H1 (cell line): ENCODE measurements at regions not wholly inside any gene's neighbourhood (a gene's known extent, or its start where the extent isn't known, plus 50 kb on each side); places are given as distances from the start of the nearest gene placed in this dataset.

Source experiments
- CTCF ChIA-PET: fragments of 300-600 bp; sonication (Branson Sonifier 250); formaldehyde crosslinking; loops from one replicate; lab custom pipeline; 2021; ENCODE audit not compliant: partially characterized antibody; lab: Charles Lee
- POLR2A ChIA-PET: fragments of 300-600 bp; sonication (Branson Sonifier 250); formaldehyde crosslinking; loops from one replicate; lab custom pipeline; 2021; ENCODE audit warnings: inconsistent platforms; ENCODE audit not compliant: partially characterized antibody; lab: Charles Lee
- DNase-seq, 2 experiments: peaks; one replicate each; pipeline versions ENCODE4 v3.0.0 to v3.0.0-alpha.2; 2010 to 2022; ENCODE audit warnings: low spot score in 2 of 2, low read depth in 1 of 2, mixed read lengths in 1 of 2
- FAIRE-seq: peaks from 2 replicates; lab custom pipeline; 2011; peaks lifted over from hg19 to GRCh38; lab: Jason Lieb, UNC
- H2AFZ ChIP-seq: 2 replicates; pipeline ENCODE4 v1.8.1; 2012; ENCODE audit warnings: low read length, inconsistent platforms
- H2AK5ac ChIP-seq: 2 replicates; pipeline ENCODE4 v1.6.1; 2013; ENCODE audit warnings: low read depth, low read length
- H2BK120ac ChIP-seq: replicated peaks from 2 replicates; pipeline ENCODE3; 2013; ENCODE audit warnings: low read depth, low read length, inconsistent platforms
- H2BK12ac ChIP-seq: 2 replicates; pipeline ENCODE4 v1.6.1; 2013; ENCODE audit warnings: low read depth, low read length
- H2BK15ac ChIP-seq: 2 replicates; pipeline ENCODE4 v1.6.1; 2013; ENCODE audit warnings: low read length
- H2BK20ac ChIP-seq: 2 replicates; pipeline ENCODE4 v1.6.1; 2013; ENCODE audit warnings: low read length
- H2BK5ac ChIP-seq: 2 replicates; pipeline ENCODE4 v1.6.1; 2013; ENCODE audit warnings: low read depth, low read length
- H3K14ac ChIP-seq: 2 replicates; pipeline ENCODE4 v1.6.1; 2013; ENCODE audit warnings: inconsistent platforms; ENCODE audit not compliant: insufficient read length
- H3K18ac ChIP-seq: 2 replicates; pipeline ENCODE4 v1.6.1; 2013; ENCODE audit warnings: low read length; ENCODE audit errors: extremely low read depth
- H3K23ac ChIP-seq: 2 replicates; pipeline ENCODE4 v1.6.1; 2013; ENCODE audit warnings: inconsistent platforms; ENCODE audit not compliant: insufficient read length
- H3K23me2 ChIP-seq: 2 replicates; pipeline ENCODE4 v1.6.1; 2013; ENCODE audit warnings: low read depth, low read length
- H3K27ac ChIP-seq: 2 replicates; pipeline ENCODE4 v1.6.1; 2011; ENCODE audit warnings: low read depth, low read length, inconsistent platforms
- H3K27me3 ChIP-seq, 4 experiments: replicated peaks in 1 of 4; 1 replicate in 1 of 4; 2 replicates in 3 of 4; pipeline versions ENCODE4 v1.6.1 to v1.8.1; 2011 to 2013; ENCODE audit warnings: low read length in 3 of 4, mild to moderate bottlenecking in 3 of 4, inconsistent platforms in 2 of 4, mixed read lengths in 2 of 4, moderate library complexity in 1 of 4; ENCODE audit not compliant: control insufficient read depth in 3 of 4, insufficient read depth in 3 of 4; ENCODE audit errors: extremely low read depth in 1 of 4
- H3K36me3 ChIP-seq, 4 experiments: 2 replicates each; pipeline versions ENCODE4 v1.6.1 to v1.8.1; 2011 to 2013; ENCODE audit warnings: mild to moderate bottlenecking in 4 of 4, low read length in 3 of 4, moderate library complexity in 2 of 4, control low read depth in 1 of 4, inconsistent platforms in 1 of 4; ENCODE audit not compliant: insufficient read depth in 4 of 4, control insufficient read depth in 2 of 4
- H3K4ac ChIP-seq: replicated peaks from 2 replicates; pipeline ENCODE3; 2013; ENCODE audit warnings: low read length, low read depth, mixed read lengths, inconsistent platforms; ENCODE audit not compliant: insufficient read length
- H3K4me1 ChIP-seq, 4 experiments: replicated peaks in 1 of 4; 1 replicate in 1 of 4; 2 replicates in 3 of 4; pipeline versions ENCODE4 v1.6.1 to v1.8.1; 2011 to 2013; ENCODE audit warnings: low read length in 3 of 4, inconsistent platforms in 2 of 4, mixed read lengths in 1 of 4; ENCODE audit not compliant: insufficient read depth in 4 of 4, control insufficient read depth in 3 of 4
- H3K4me2 ChIP-seq, 2 experiments: 2 replicates each; pipeline versions ENCODE4 v1.6.1 to v1.8.1; 2011 to 2013; ENCODE audit warnings: low read depth in 2 of 2, low read length in 2 of 2, control low read depth in 1 of 2, inconsistent platforms in 1 of 2, mild to moderate bottlenecking in 1 of 2; ENCODE audit not compliant: insufficient read depth in 1 of 2
- H3K4me3 ChIP-seq, 4 experiments: fragments of 200-600, 300-600 bp in 1 of 4; sonication (generic), shearing (Covaris generic), sonication (Bioruptor Twin) in 1 of 4; 2 replicates each; pipeline versions ENCODE4 v1.5.1 to v1.8.1; 2011 to 2016; ENCODE audit warnings: low read length in 4 of 4, low read depth in 3 of 4, control low read depth in 2 of 4, inconsistent platforms in 2 of 4, mild to moderate bottlenecking in 2 of 4, mixed read lengths in 1 of 4, moderate library complexity in 1 of 4; ENCODE audit not compliant: insufficient read depth in 2 of 4; ENCODE audit errors: extremely low read depth in 1 of 4
- H3K56ac ChIP-seq: replicated peaks from 2 replicates; pipeline ENCODE3; 2013; ENCODE audit warnings: low read depth, mild to moderate bottlenecking, mixed read lengths, low read length, inconsistent platforms; ENCODE audit not compliant: insufficient read length
- H3K79me1 ChIP-seq: 2 replicates; pipeline ENCODE4 v1.6.1; 2013; ENCODE audit warnings: low read depth, low read length, control low read depth
- H3K79me2 ChIP-seq, 2 experiments: 2 replicates each; pipeline versions ENCODE4 v1.6.1 to v1.8.1; 2012 to 2013; ENCODE audit warnings: low read length in 2 of 2, mild to moderate bottlenecking in 2 of 2, inconsistent platforms in 1 of 2; ENCODE audit not compliant: insufficient read depth in 2 of 2, control insufficient read depth in 1 of 2
- H3K9ac ChIP-seq, 4 experiments: replicated peaks in 1 of 4; 1 replicate in 1 of 4; 2 replicates in 3 of 4; pipeline versions ENCODE4 v1.6.1 to v1.8.1; 2011 to 2013; ENCODE audit warnings: low read depth in 3 of 4, low read length in 3 of 4, control low read depth in 2 of 4, mild to moderate bottlenecking in 2 of 4, moderate library complexity in 2 of 4, inconsistent platforms in 1 of 4; ENCODE audit errors: extremely low read depth in 1 of 4
- H3K9me3 ChIP-seq, 2 experiments: 2 replicates each; pipeline versions ENCODE4 v1.6.1 to v1.8.1; 2012 to 2013; ENCODE audit warnings: mild to moderate bottlenecking in 2 of 2, moderate library complexity in 2 of 2, control low read depth in 1 of 2, inconsistent platforms in 1 of 2, low read depth in 1 of 2, low read length in 1 of 2, mixed read lengths in 1 of 2; ENCODE audit not compliant: insufficient read depth in 2 of 2
- H4K20me1 ChIP-seq, 2 experiments: replicated peaks in 1 of 2; 2 replicates each; pipeline versions ENCODE3 to v1.8.1; 2011 to 2013; ENCODE audit warnings: inconsistent platforms in 2 of 2, low read length in 2 of 2, mild to moderate bottlenecking in 1 of 2; ENCODE audit not compliant: insufficient read depth in 2 of 2, control insufficient read depth in 1 of 2
- H4K5ac ChIP-seq: 2 replicates; pipeline ENCODE4 v1.6.1; 2013; ENCODE audit warnings: low read length, low read depth, mixed read lengths, inconsistent platforms; ENCODE audit not compliant: insufficient read length
- H4K8ac ChIP-seq: 2 replicates; pipeline ENCODE4 v1.8.0; 2013; ENCODE audit warnings: mild to moderate bottlenecking, moderate library complexity, low read length, inconsistent platforms; ENCODE audit not compliant: insufficient read depth; ENCODE audit errors: extremely low read depth
- H4K91ac ChIP-seq: replicated peaks from 2 replicates; pipeline ENCODE3; 2013; ENCODE audit warnings: low read length, mixed read lengths, inconsistent platforms; ENCODE audit not compliant: insufficient read length
- CTBP2 ChIP-seq: IDR thresholded peaks from 2 replicates; pipeline ENCODE4 v1.7.0; 2011; ENCODE audit warnings: borderline replicate concordance, mild to moderate bottlenecking, moderate library complexity, mixed read lengths, low read length; ENCODE audit not compliant: insufficient read depth, insufficient read length
- CTCF ChIP-seq, 3 experiments: IDR thresholded peaks; 1 replicate in 2 of 3; 2 replicates in 1 of 3; pipeline versions ENCODE4 v1.5.1 to v1.6.1; 2011; ENCODE audit warnings: low read length in 3 of 3, mild to moderate bottlenecking in 3 of 3, inconsistent platforms in 2 of 3, low read depth in 1 of 3, moderate library complexity in 1 of 3; ENCODE audit not compliant: insufficient read depth in 1 of 3; ENCODE audit errors: control extremely low read depth in 1 of 3
- PHF8 ChIP-seq: fragments of 200-600 bp; sonication (generic); conservative IDR thresholded peaks from 2 replicates; pipeline ENCODE4 v1.7.1; 2012; ENCODE audit warnings: low read depth, mild to moderate bottlenecking, inconsistent platforms, low read length, moderate library complexity
- SRF ChIP-seq: IDR thresholded peaks from 2 replicates; pipeline ENCODE4 v1.6.1; 2011; ENCODE audit warnings: mild to moderate bottlenecking, low read depth, low read length, moderate library complexity
- WGBS, 2 experiments: shearing (Covaris generic) in 1 of 2; methylation state at CpG; one replicate each; pipeline versions ENCODE4 v1.1.6 to v1.1.7; 2013 to 2015; ENCODE audit warnings: low lambda C conversion rate in 2 of 2, mixed read lengths in 2 of 2, inconsistent platforms in 1 of 2, low coverage in 1 of 2, missing lambda C conversion rate in 1 of 2; ENCODE audit not compliant: insufficient replicate concordance in 2 of 2, insufficient coverage in 1 of 2, insufficient read length in 1 of 2; ENCODE audit errors: extremely low coverage in 1 of 2, missing lambda C conversion rate in 1 of 2; 5-methylcytosine and 5-hydroxymethylcytosine counted together

- Histone ChIP-seq H3K79me2 (no peaks in the 10 kb centered on the region), H3K23ac (no peak overlapping the region), H3K23me2 (no peaks in the 10 kb centered on the region), H3K9me3 (no peaks in the 10 kb centered on the region), H2BK15ac (no peak overlapping the region), H2BK120ac (no peak overlapping the region), H3K18ac (no peak overlapping the region), H4K8ac (no peak overlapping the region), H2BK5ac (no peak overlapping the region), H3K27ac (no peak overlapping the region), H3K56ac (no peak overlapping the region), H3K9ac (no peak overlapping the region), H3K4me2 (no peak overlapping the region), H3K27me3 (no peaks in the 10 kb centered on the region), H2AFZ (peak overlapping the region; percentile 48), H4K5ac (no peak overlapping the region), H2BK20ac (no peak overlapping the region), H2AK5ac (no peak overlapping the region), H3K14ac (no peak overlapping the region), H3K79me1 (no peaks in the 10 kb centered on the region), H3K4me3 (no peak overlapping the region), H3K4me1 (no peaks in the 10 kb centered on the region), H4K91ac (no peak overlapping the region), H2BK12ac (no peak overlapping the region), H4K20me1 (no peaks in the 10 kb centered on the region), H3K36me3 (no peaks in the 10 kb centered on the region), H3K4ac (no peak overlapping the region)
- DNase-seq (no peak), FAIRE-seq (no peak)
- TF ChIP-seq PHF8 (no peak), CTBP2 (no peak), SRF (no peak), CTCF (IDR thresholded peaks at IDR 0.05; ENCODE audit: control extremely low read depth in 1 of 3, insufficient read depth in 1 of 3, low read depth in 1 of 3, low read length in 3 of 3) (peak in 2 of 3 experiments; percentile 29 to 33; a peak in 3 of 4 replicates)
- WGBS, 2 experiments: 87% methylated on average over 5 of the region's 5 CpGs; no CpG with 5 or more reads in 1 of the 2 experiments
- ChIA-PET CTCF (interaction anchor here (1.1 kb wide), 1 partner anchor 83 kb away, joined by 3 read pairs; no protein-coding TSS in a partner anchor), POLR2A (no interaction called here)
Observed at GRCh38 chr10:45155784-45156183, 155.1 kb downstream of the ZNF22 start.
